GM06990 (cell line): ENCODE measurements at regions not wholly inside any gene's neighbourhood (a gene's known extent, or its start where the extent isn't known, plus 50 kb on each side); places are given as distances from the start of the nearest gene placed in this dataset.

Experiments used
- DNase-seq: peaks from one replicate; pipeline ENCODE4 v3.0.0-alpha.2; 2011; ENCODE audit not compliant: insufficient read length; ENCODE audit errors: extremely low read depth
- H3K27me3 ChIP-seq: replicated peaks from 2 replicates; pipeline ENCODE4 v1.6.0; 2011; ENCODE audit warnings: low read length; ENCODE audit not compliant: control insufficient read depth, insufficient read depth
- H3K36me3 ChIP-seq: 2 replicates; pipeline ENCODE4 v1.5.1; 2011; ENCODE audit warnings: low read length; ENCODE audit not compliant: control insufficient read depth, insufficient read depth
- H3K4me3 ChIP-seq: replicated peaks from 2 replicates; pipeline ENCODE4 v1.5.1; 2011; ENCODE audit warnings: low read depth, mild to moderate bottlenecking, control low read depth, low read length
- TF ChIP-seq, protein P1 (sequence below): IDR thresholded peaks from 2 replicates; pipeline ENCODE4 v1.5.1; 2011; ENCODE audit warnings: low read length, control low read depth, mild to moderate bottlenecking, inconsistent platforms; ENCODE audit not compliant: insufficient read depth, poor library complexity, severe bottlenecking

DNA sequence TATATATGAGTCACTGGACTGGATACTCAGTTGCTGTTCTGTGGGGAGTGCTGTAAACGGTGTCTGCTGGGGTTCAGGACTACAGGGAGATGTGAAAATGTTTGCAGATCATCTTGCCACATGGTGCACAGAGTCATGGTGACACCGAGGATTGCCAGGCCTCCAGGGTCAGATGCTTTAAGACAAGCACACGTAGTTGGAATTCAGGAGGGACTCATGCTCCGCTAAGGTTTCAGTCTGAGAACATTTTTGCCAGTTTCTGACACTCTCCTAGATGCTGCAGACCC lies 211.3 kb downstream of the CXCL12 start:
- TF ChIP-seq, protein P1, sequence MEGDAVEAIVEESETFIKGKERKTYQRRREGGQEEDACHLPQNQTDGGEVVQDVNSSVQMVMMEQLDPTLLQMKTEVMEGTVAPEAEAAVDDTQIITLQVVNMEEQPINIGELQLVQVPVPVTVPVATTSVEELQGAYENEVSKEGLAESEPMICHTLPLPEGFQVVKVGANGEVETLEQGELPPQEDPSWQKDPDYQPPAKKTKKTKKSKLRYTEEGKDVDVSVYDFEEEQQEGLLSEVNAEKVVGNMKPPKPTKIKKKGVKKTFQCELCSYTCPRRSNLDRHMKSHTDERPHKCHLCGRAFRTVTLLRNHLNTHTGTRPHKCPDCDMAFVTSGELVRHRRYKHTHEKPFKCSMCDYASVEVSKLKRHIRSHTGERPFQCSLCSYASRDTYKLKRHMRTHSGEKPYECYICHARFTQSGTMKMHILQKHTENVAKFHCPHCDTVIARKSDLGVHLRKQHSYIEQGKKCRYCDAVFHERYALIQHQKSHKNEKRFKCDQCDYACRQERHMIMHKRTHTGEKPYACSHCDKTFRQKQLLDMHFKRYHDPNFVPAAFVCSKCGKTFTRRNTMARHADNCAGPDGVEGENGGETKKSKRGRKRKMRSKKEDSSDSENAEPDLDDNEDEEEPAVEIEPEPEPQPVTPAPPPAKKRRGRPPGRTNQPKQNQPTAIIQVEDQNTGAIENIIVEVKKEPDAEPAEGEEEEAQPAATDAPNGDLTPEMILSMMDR = no peak
- Histone ChIP-seq H3K27me3 (no peaks in the 10 kb centered on the region), H3K4me3 (no peak overlapping the region), H3K36me3 (no peaks in the 10 kb centered on the region)
- no peak for DNase-seq

DNA sequence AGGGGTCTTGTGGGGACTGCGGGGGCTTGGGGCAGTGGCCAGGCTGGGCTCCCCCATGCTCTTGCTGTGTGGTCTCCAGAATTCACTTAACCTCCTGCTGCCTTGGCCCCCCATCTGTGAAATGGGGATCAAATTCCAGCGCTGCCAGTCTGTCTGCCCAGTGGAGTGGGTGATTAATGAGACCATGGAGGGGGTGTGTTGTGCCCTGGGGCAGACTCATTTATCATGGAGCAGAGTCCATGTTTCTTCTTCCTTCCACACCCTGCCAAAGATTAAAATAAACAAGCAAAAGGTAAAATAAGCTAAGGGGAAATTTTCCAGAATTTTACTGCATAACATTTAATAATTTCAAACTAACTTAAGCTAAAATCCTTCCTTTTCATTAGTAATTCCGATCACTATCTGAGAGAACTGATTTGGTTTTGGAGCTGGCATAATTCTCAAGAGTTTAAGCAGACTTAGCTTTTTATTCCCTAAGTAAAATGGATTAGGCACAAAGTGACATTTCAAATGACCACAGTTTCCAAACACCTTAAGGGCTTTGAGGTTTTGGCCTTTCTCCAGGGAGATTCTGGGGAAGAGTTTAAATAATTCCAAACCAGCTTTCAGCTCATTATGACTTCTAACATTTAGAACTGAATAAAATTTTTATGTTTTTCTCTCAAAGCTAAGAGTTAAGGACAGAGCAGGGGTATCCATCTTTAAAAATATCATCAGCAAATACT lies 211.9 kb downstream of the CXCL12 start:
- Histone ChIP-seq H3K36me3 (no peaks in the 10 kb centered on the region), H3K4me3 (no peak overlapping the region), H3K27me3 (no peaks in the 10 kb centered on the region)
- TF ChIP-seq, protein P1 = no peak
- DNase-seq = no peak

DNA sequence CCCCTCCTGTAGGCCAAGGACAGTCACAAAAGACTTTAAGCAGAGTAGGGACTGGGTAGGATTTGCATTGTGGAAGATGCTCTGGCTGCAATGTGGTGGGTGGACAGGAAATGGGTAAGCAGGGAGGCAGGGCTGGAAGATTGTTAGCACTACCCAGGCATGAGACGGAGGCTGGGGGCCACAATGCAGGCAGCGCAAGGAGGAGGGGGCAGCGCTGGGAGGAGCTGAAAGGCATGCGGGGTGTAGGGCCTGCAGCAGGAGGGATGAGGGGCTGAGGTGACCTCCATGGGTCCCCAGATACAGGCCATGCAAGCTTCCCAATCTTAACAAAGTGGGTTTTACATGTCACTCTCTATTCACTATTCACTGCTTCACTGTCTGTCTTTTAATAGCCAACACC lies 213.1 kb downstream of the CXCL12 start:
- H3K36me3 ChIP-seq = no peaks in the 10 kb centered on the region
- H3K4me3 ChIP-seq = no peak overlapping the region
- H3K27me3 ChIP-seq = no peaks in the 10 kb centered on the region; the same call in 1 of the 2 replicates
- TF ChIP-seq, protein P1 = no peak
- no peak for DNase-seq

DNA sequence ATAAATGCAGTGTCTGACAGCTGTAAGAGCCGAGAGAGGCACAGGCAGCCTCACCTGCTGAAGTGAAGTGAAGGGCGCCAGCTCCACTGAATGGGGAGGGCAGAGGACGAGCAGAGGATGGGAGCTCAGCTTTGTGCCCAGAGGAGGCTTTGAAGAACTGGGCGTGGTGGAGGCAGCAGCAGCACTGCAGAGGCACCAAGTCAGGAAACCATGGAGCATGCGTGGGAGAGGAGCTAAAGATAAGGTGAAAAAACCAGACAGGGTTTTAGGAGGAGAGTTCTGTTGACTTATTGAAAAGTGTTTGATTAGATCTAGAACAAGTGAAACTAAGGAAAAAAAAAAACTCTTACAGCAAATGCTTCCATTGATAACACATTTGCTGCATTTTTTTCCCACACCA lies 216.4 kb downstream of the CXCL12 start:
- Histone ChIP-seq H3K36me3 (no peaks in the 10 kb centered on the region), H3K27me3 (no peaks in the 10 kb centered on the region; the same call in 1 of the 2 replicates), H3K4me3 (no peak overlapping the region)
- no peak for DNase-seq
- TF ChIP-seq, protein P1 = no peak

DNA sequence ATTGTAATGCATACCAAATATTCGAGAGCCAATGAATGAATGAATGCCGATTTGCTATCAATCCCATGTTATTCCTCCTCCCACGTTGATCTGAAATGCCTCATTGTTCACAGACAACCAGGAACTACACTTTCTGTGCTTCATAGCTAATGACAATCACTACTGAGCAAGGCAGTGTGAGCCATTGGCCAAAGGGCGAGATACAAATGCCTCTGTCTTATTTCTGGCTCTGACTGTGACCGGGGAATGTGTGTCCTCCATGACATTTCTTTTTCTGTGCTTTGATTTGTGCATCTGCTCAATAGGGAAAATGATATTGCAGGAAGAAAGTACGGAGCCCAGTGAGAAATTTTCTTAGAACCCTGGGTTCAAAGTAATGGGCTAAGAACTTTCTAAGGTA lies 217.1 kb downstream of the CXCL12 start:
- Histone ChIP-seq H3K36me3 (no peaks in the 10 kb centered on the region), H3K4me3 (no peak overlapping the region), H3K27me3 (no peaks in the 10 kb centered on the region; the same call in 1 of the 2 replicates)
- TF ChIP-seq, protein P1 = no peak
- no peak for DNase-seq

DNA sequence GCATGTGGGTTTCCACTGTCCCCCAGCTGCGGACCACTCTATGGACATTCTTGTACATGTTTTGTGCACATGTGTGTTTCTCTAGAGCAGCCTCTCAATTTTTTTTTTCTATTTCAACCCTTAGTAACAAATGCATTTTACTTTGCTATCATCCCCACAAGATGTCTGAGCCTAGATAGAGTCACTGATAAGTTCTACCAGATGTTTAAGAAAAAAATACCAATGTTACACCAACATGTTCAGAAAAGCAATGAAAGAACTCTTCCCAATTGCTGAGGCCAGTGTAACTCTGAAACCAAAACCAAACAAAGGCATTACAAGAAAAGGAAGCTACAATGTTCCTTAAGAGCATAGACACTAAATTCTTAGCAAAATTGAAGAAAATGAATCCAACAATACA lies 218.5 kb downstream of the CXCL12 start:
- DNase-seq = no peak
- no peak overlapping the region for H3K4me3 ChIP-seq
- TF ChIP-seq, protein P1 = no peak
- no peaks in the 10 kb centered on the region for H3K36me3 ChIP-seq
- H3K27me3 ChIP-seq = no peaks in the 10 kb centered on the region; the same call in 1 of the 2 replicates
